NCI-H1092 (cell line): ENCODE measurements at regions not wholly inside any gene's neighbourhood (a gene's known extent, or its start where the extent isn't known, plus 50 kb on each side); places are given as distances from the start of the nearest gene placed in this dataset.

Experiments used
- DNase-seq: peaks from one replicate; lab custom pipeline; 2025; lab: John Stamatoyannopoulos, UW

DNA sequence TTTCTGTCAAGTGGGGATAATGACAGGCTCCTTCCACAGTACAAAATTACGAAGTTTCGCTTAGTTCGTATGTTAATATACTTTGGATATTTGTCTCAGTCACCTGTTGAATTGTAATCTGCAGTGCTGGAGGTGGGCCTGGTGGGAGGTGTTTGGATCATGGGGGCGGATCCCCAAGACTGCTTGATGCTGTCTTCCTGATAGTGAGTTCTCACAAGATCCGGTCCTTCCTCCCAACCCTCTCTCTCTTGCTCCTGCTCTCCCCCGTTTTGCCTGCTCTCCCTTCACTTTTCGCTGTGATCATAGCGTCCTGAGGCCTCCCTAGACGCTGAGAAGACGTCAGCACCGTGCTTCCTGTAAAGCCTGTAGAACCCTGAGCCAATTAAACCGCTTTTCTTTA, 97.1 kb upstream of the EPB41L3 start:
- no peak for DNase-seq

DNA sequence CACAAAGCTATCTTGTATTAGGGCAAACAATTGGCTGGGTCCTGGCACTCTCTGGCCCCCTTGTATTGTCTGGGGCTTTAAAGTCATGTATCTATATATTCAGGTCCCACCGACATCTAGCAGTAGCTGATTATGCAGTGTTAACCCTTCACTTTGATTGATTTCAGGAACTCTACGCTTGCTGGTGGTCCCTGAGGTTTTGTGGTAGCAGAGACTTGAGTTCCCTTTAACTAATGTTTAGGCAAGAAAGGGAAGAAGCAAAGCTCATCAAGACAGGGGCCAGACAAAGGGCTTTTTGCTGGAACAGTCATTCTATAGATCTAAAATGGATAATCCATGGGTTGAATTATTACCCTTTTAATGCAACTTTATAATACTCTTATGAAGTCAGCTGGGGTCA, 95.3 kb upstream of the EPB41L3 start:
- DNase-seq, result no peak

DNA sequence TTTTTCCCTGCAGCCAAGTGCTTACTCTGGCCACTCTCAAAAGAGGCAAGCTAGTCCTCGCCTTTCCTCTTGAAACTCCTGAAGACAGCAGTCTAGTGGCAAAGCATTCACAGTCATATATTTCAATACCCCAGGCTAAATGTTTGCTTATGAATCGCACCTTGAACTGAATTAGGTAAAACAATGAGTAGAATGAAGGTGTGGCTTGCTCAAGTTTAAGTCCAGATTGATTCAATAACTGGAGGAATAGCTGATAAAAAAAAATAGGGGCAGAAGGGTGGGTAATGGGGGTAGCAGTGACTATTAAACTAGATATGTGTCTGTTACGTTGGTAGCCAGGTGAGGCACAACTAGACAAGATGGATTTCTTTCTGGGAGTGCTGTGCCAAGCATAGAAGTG, 88.2 kb upstream of the EPB41L3 start:
- DNase-seq, result no peak

DNA sequence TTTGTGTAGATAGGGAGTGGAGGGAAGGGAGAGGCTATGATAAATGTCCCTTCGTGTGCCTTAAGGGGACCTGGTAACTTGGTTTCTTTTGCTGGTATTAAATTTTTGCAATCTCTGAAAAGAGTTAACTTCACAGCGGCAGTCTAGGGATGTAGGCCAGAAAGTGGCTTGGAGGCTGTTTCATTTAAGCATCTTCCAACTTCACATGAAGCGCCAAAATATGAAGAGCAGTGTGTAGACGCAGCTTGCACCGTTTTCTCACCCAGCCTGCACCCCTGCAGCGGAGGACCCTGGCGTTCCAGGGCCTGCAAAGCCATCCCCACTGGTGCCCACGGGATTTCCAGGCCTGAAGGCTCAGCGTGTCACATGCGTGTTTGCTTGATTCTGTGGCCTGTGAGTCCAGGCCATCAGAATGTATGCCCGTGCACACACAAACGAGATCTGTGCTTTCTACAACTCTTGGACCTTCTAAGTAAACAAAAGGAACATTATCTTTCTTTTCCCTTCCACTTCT, 87.2 kb upstream of the EPB41L3 start:
- no peak for DNase-seq

DNA sequence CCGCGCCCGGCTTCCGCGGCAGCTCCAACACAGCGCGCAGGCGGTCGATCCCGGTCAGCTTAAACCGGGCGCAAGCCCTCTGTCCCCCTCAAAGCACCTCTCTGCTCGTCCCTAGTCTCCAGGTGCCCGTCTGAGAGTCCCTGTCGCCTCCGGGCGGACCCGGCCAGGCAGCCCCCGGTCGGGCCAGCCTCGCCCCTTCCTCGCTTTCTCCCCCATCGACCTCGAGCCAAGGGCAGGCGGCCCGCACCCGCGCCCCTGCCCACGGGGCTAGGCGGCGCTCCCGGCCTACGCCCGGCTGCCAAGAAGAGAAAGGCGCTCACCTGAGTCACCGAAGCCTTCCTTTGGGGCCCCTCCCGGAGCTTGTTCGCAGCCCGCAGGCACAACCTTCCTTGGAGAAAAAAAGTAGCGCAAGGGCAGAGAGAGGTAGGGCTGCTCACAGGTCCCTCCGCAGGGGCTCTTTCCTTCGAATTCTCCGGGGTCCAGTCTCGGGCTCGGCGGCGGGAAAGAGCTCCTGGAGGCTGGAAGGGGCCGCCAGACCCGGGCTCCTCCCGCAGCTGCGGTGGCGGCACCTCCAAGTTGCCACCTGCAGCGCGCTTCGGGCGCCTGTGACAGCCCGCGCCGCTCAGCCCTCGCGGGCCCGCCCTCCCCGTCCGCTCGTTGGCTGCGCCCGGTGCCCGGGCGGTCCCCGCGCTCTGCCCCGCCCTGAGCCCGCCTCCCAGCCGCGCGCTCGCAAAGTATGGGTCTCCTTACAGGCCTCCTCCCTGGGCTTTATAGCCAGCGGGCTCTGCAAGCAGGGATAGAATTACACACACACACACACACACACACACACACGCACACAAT, 86.5 kb upstream of the EPB41L3 start:
- peak; percentile 60 for DNase-seq

DNA sequence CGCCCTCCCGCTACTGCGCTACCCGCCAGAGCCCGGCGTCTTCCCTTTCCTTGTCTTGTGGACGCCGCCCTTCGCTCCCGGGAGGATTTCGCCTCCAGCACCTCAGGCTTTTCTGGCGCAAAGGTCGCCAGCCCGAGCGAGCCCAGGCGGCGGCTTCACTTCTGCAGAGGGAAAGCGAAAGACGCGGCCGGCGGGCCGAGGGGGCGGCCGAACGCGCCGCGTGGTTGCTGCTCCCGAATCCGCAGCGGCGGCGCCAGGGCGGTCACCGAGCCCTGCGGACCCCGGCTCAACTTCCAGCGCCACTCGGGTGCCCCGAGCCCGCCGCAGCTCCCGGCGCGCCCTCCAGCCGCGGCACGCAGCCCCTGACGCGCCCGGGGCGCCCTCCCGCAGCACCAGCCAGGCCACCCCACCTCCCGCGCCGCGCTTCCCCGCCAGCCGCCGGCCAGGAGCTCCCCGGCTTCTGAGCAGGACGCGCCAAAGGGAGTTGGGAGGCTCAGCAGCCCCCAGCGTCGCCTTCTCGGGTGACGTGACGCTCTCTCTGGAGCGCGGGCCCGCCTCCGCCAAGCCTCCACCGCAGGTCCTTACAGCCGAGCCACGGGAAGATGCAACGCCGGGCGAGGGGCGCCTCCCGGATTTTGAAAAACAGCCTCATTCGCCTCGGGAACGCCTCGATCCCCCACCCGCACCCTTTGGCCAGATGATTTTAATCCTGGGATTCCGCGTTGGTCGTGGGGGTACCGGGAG, 84.9 kb upstream of the EPB41L3 start:
- DNase-seq, result no peak

DNA sequence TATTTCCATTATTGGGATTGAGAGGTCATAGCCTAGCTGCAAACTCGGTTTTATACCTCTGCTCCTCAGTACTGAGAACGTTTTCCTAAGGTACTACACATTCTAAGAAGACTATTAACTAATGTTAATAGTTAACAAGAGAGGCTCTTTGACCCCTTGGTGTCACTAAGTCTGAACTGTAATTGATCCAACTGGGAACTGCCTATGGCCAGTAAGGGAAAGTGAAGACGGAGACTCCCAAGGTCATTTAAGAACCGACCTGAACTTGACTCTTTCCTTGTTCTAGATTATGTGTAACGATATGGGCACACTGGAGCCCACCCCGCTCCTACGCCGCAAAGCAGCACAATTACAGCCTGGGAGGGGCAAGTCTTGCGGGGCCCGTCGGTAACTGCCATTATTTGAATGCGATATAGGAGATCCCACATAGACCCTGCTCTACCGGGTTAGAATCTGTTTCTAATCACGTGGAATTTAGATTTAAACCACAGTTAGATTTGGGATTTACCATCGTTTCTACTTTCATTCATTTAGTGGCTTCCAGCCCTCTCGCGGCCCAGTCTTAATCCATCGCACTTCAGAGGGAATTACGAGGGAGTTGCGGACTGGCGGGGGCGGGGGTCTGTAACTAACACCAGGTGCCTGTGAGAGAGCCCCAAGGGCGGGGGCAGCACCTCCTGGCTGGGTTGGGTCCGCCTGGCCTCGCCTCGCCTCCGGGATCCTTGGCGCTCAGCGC, 84.1 kb upstream of the EPB41L3 start:
- DNase-seq, result no peak

DNA sequence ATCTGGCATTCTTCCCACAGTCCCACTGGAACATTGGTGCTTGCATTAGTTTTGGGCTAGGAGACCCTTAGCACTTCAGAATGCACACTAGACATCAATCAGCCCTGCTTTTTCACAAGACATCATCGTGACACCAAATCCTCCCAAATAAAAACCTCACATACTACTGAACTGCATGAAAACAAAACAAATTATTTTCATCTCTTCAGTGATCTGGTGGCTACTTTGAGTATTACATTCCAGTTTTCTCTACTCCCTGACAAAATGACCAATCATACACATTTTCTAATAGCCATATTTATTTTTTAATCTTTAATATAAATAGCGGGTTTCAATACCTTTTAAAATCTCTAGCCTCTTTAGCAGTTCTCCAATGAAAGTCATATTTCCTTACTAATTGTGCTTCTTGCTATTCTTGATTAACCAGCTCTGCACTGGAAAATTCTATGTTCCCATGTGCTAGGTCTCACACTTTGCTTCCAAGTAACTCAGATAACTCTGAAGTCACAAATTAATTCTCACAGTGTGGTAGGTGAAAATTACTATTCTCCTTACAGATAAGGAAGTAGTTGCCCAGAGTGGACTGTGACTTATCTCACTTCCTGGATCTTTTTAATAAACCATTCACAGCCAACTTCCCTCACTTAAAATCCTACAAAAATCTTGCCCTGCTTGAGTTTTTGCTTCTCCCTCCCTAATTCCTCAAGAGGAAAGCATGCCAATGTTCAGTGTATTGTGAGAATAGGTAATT, 82.5 kb upstream of the EPB41L3 start:
- DNase-seq, result no peak

DNA sequence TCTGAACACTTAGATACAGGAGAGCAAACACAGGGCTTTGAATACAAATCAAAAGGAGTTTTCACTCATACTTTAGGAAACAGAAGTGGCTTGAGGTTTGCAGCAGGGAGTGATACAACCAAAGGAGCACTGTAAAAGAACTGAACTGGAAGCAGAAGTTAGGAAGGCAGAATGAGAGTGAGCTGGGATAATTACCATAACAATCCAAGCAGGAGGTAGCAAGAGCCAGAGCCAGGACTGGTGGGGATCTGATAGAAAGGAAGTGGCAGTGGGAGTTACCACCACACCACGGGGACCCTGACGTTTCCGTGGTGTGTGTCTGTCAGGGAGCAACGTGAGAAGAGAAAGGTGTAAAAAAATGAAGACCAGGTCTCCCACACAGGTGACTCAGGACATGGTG, 81.3 kb upstream of the EPB41L3 start:
- DNase-seq, result no peak

DNA sequence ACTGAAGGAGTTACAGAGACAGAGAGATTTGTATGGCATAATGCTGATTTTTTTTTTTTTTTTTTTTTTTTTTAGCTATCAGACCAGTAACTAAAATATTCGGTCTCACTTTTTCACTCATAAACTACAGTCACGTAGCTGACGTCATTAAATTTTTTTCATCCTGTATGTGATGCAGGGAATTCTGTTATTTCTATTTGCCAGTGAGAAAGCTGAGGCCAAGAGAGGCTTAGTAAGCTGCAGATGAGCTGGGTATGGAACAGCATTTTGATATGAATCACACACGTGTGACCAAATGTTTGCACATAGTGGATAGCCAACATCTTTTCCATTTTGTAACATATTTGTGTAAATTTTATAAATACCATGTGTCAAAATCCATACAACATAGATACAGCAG, 79.1 kb upstream of the EPB41L3 start:
- no peak for DNase-seq

DNA sequence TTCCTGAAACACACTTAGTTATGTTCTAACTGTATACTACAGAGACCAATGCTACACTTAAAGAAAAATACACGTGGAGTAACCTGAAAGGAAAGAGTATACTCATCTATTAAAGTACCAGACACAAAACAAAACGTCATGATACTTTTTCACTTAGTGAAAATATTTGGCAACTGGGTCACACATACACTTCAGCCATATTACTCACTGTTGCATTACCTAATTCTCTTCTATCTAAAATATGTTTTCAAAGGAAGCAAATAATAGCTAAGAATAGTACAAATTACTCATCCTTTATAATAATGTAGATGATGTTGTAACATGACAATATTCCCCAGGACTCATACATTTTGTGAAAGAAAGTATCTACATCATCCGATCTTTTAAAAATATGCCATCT, 76.5 kb upstream of the EPB41L3 start:
- no peak for DNase-seq

DNA sequence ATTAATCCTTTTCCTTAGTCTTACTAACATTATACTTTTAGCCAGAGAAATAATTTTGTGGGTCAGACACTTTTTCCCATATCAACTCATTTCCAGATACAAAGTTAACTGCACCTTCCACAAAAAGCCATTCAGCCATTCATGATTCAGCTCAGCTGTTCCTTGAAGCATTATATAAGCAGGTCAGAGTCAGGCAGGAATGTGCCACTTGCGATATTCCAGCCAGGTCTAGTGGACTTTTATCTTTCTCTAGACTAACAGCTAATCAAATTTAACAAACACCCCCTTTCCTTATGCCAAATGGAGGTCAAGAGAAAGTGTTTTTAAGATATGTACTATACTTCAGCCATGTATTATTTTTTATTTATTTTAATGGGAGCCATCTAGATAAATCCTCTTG, 75.6 kb upstream of the EPB41L3 start:
- DNase-seq, result no peak

DNA sequence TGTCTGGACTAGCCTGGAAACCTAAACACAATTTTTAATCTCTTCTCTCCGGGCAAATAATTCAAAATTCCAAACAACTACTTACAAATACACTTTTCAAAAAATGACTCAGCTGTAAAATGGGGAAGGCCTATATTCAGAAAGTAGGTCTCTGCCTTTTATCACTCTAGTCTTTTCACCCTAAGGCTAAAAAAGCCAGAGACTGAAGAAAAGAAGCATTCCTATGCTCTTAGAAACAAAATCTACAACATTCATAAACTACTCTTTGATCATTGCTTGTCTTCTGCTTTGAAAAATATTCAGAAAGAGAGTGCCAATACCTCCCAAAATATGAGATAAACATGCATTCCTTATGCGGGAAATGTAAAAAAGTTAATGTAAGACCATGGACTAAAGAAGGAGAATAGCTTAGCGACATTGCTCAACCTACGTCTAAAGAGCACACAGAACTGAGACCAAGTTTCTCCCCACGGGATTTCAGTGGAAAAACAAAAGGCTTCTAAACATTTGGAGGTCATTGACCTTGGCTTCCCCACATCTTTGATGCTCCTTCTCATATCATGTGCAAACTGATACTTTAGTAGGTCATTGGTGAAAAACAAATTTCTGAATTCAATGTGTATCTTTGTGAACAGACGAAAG, 74.4 kb upstream of the EPB41L3 start:
- DNase-seq, result no peak

DNA sequence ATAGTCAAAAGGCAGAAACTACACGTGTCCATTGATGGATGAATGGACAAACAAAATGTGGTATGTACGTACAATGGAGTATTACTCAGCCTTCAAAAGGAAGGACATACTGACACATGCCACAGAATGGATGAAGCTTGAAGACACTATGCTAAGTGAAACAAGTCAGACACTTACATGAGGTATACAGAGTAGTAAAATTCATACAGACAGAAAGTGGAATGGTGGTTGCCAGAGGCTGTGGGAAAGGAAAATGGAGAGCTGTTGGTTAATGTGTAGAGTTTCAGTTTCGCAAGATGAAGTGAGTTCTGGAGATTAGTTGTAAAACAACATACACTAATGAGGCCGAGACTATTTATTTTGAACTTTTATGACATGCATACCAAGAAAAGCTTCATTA, 67.4 kb upstream of the EPB41L3 start:
- no peak for DNase-seq

DNA sequence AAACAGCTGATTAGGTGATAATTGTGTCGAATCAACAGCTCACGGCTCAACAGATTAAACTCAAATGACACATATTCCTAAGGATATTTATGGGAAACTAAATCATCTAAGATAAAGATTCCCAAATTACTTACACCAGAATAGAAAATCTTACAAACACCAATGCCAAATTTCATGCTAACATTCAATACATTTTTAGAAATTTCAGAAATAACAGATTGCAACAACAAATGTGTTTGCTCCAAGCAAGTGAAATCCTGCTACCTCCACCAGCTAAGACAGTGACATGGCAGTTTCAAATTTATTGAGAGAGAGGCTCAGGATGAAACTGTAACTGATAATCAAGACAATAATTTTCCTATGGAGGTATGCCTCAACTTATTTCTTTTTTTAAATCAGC, 65.0 kb upstream of the EPB41L3 start:
- no peak for DNase-seq

DNA sequence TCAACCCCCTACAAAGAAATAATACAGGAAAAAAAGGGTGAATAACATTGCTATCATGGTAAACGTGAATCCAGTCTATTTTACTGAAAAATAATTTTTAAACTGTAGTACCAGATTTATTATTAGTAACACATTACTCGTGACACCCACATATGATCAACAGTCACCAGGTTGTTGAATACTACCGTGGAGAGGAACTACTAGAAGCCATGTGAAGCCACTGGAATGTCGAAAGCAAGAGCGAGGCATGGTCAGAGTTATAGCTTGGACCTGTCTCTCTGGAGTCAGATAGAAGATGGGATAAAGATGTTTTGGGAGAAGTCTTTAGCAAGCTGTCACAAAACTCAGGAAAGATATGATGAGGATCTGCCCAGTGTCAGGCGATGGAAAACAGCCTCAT, 63.2 kb upstream of the EPB41L3 start:
- DNase-seq, result no peak

DNA sequence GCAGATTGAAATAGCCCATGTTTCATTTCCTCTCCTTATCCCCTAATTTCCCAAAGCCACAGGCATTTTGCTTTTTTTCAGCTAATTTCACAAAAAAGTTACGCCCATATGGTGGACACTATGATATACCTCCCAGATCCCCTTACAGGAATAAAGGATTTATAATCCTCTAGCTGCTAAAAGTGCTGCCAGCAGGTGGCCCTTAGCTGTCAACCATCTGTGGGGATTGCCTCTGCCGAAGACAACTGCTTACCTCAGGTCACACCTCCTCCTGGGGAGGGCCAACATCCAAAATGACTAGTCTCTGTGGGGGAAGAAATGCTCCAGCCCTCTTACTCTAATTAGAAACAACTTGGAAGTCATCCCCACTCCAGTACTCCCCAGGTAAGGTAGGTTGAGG, 61.0 kb upstream of the EPB41L3 start:
- no peak for DNase-seq

DNA sequence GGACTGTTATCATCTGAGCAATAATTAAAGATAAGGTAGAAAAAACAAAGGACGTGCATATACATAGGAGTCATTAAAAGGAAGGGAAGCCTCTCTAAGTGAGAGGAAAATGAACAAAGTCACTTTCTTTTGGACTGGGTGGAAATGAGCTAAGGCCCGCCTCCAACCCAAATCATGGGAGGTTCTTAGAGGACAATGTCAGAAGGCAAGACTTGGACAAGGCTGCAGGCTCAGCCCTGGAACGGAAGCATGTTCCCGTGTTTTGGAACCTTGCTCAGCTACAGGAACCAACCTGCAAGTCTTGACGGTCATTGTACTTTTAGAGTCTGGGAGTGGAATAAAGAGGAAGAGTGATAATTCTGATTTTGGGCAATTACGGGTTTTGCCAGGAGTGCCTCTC, 59.4 kb upstream of the EPB41L3 start:
- DNase-seq, result no peak

DNA sequence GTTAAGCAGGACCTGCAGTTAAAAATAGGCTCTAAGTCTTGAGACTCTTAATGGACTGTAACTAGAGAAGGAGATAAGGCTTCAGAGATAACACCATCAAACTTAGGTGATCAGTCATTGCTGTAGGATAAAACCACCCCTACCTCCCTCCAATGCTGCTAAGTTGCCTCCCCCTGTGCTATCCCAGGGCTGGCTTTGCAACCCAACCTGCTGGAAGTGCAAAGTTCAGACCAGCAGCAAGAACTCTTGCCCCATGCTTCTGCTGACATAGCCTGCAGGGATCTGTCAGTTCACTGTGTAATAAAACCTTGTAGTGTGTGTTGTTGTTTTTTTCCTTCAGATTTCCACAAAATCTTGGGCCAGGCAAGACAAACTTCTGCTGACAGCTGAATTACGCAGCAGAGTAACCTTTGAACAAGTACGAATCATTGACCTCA, 57.4 kb upstream of the EPB41L3 start:
- no peak for DNase-seq

DNA sequence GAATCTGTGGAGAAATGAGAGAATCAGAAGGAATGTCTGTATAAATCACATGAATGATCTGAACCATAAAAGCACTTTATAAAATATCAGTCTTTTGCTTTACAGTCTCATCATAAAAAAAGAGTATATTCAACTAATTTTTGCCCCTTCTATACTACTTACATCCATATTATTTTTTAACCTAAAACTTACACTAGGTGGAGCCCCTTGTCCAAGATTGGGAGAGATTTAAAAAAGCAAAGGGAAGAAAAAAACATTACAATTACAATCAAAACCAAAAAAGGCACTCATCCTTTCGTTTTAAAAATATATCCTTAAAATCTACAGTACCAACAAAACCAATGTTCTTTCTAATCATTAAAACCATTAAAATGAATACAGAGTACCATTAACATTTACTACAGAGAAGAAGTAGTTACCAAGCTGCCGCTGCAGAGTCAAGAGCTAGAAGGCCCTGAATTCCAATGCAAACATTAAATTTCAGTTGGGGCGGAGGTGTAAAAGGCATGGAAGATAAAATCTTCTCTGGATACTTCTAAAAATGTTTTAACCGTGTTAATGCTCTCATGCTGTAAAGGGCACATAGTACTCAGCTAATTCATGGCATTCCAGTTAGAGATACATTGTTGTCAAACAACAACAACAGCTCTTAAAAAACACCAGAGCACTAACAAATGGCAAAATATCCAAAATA, 56.7 kb upstream of the EPB41L3 start:
- no peak for DNase-seq

DNA sequence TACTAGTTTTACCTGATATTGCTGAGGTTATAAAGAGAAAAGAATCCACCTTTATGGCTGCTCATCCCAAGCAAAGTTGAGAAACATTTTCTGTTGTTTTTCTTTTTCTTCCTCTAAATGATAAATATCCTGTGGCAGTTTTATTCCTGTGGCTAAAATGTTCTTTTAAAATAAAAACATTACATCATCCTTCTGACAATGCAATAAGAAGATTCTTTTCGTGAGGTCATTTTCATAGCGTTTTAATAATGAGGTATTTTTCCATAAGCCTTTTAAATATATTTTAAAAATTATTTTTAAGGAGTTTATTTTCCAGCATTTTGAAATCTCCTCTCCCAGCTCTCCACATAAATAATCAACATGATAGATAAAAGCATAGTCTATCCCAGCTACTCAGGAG, 52.8 kb upstream of the EPB41L3 start:
- DNase-seq, result no peak
